SIG-M5 treated with dmso at 0.1 percent for 504 hours (cell line): ENCODE measurements at regions not wholly inside any gene's neighbourhood (a gene's known extent, or its start where the extent isn't known, plus 50 kb on each side); places are given as distances from the start of the nearest gene placed in this dataset.
"Not testable (repeated sequence)": the region's sequence is repeated elsewhere in the genome, so short reads cannot be mapped to it uniquely, and the experiment has no call there.

Experiments
- DNase-seq: peaks from one replicate; lab custom pipeline; 2025; ENCODE audit not compliant: unreplicated experiment; lab: John Stamatoyannopoulos, UW

DNA sequence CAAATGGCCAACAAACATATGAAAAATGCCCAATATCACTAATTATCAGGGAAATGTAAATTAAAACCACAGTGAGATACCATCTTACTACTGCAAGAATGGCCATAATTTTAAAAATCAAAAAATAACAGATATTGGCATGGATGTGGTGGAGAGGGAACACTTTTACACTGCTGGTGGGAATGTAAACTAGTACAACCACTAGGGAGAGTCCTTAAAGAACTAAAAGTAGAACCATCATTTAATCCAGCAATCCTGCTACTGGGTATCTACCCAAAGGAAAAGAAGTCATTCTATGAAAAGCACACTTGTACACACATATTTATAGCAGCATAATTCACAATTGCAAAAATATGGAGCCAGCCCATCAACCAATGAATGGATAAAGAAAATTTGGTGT is 459.7 kb downstream of the GXYLT1 start:
- no peak for DNase-seq

DNA sequence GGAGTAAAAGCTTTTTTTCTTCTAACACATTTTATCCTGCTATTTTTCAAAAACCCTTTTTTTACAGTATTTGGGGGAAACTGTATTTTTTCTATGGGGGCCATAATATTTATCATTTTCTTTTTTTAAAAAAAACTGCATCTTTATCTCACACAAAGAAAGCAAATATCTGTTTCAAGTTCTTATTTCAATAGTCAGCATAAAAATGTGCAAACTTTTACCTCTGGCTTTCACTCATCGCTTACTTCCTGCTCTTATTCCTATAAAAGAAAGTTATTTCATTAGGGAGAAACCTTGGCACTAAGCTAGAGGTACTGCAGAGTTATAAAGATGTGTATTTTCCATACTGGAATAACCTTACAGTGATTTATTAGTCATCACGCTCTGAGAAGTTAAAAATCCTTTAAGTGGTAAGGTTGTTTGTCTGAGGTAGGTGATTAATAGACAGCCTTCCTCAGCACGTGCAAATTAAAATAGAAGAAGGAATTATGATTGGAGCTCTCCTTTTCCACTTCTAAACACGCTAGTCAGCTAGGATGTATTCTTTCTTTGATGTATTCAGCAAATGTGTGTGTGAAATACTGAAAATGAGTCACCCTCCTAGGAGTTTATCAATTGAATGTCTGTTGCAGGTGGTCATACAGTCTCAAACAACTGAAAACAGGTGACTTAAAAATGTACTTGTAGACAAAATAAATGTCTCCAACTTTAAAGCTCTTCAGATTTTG is 461.0 kb downstream of the GXYLT1 start:
- DNase-seq = no peak

DNA sequence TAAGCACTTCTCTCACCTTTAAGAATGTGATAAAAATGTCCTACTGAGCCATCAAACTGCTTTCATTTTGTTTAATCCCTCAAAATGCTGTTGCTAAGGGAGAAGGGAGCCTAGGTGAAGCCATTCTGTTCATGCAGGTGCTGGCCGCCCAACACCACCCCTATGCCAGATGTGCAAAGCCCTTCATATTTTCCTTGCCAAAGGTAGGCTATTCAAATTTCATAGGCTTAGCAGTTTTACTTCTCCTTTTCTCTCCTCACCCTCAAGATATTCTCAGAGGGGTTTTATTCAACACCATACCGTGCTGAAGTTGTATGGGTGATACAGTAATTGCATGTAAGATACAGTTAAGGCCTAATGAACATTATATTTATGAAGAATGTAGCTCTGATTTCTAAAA is 461.7 kb downstream of the GXYLT1 start:
- no peak for DNase-seq

DNA sequence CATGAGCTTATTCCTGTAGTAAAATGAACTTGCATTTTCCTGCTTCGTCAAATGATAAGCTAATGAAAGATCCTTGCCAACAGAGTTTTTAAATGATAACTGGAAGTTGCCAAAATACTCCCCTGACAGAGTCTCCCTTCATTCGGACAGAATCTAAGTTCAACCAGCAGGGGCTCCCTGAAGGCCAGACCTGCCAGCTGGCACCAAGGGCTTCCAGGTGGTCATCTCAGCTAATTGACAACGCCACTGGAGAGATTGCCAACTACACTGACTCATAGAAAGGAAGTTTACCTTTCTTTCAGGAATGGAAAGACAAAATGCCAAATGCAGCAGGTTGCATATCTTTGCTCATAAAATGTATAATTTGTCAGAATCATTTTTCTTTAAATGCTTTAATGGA is 462.8 kb downstream of the GXYLT1 start:
- no peak for DNase-seq

DNA sequence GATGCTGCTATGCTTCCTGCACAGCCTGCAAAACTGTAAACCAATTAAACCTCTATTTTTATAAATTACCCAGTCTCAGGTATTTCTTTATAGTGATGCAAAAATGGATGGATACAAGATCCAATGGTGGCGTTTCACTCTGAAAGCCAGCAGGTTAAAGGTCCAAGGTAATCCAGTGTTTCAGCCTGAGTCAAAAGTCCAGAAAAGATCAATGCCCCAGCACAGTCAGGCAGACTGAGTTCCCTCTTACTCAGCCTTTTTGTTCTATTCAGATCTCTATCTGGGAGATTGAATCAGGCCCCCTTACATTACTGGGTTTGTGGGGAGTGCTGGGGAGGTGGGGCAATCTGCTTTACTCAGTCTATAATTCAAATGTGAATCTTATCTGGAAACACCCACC is 464.5 kb downstream of the GXYLT1 start:
- DNase-seq = no peak

DNA sequence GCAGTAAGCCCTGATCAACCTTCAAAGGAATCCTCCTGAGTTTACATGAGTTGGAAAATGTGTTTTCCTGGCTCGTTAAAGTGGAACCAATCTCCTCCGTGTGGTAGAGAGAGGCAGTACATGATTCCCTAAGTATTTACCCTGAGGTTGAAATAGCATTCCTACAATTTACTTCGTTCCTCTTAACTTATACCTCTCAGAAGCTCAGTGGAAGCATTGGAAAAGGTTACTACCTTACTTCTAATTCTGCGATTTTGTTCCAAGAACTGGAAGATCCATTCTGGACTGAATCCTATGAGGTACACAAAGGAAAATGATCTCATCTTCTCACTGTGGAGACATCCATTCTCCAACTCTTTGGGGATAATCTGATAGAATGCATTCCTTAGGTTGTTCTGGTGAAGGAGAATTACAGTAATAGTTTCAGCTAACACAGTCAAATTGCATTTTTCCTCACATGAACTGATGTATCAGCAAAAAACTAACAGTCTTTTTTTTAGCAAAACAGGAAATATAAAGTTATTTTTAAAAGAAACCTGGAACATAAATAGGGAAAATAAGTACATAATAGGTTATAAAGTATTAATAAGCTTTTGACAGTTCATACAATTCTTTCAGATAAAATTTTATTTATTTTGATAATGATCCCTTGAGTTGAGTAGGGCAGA is 475.6 kb downstream of the PDZRN4 start:
- DNase-seq = no peak

DNA sequence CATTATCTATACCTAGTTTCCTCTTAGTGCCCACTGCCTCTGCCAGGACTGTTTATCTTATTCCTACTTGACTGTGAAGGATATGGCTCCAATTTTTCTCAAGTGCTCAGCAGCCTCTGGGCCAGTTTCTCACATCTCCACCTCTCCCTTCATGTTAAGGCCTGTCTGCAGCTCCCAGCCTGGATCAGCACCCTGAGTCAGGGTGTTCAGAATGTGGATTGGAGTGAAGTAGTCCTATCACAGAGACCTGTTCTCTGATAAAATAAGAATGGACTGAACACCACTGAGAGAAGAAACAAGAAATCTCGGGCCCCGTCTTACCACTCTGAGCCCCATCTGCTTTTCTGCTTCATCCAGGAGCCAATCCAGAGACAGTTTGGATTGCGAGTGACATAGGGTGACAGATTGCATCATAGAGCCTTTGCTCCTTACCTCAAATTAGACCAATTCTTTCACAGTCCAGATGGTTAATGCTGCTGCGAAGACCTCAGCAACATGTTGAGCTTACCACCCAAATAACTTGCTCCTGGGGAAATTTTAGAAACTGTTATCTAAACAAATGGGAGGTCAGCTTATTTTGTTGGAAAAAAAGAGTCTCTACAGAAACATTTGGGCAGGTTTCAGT is 473.1 kb downstream of the PDZRN4 start:
- no peak for DNase-seq

DNA sequence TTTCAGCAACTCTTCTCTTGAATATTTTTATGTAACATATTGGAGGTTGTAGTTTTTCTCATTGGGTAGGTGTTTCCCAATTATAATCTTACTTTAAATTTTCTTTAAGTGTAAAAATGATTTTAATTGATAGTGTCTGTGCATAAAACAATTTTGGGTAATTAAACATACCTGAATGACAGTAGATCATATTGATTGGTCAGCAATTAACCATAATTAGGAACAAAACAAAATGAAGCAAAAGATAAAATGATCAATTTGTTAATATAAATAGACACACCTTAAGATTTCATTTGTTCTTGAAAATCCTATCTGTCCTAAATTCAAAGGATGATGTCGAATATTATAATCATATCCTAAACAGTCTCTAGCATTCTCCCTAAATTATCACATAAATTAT is 468.3 kb downstream of the PDZRN4 start:
- DNase-seq = no peak

DNA sequence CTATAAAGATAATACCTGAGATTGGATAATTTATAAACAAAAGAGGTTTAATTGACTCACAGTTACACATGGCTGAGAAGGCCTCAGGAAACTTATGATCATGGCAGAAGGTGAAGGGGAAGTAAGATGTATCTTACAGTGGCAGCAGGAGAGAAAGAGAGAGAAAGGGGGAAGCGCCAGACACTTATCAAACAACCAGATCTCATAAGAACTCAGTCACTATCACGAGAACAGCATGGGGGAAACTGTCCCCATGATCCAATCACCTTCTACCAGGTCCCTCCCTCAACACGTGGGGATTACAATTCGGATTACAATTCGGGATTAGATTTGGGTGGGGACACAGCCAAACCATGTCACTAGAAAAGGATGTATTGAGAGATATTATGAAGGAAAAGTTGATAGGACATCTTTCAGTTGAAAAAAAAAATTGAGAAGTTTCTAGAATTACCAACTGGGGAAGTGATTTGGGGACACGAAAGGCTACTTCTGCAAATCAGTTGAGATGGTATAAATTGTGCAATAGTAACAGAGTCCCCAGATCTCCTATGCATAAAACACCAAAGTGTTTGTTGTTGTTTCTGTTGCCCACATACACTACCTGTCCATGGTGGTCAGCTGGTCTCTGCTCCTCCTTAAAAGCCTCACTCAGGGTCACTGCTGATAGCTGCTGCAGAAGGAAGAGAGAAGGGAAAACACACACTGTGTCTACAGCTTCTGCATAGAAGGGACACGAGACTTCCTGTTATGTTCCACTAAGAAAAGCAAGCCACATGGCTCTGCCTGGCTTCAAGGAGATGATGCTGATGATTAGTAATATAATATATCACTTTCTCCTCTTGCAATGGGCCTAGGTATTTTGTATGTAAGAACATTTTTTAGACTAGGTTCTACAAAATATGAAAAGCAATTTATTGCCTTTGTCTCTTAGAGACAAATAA is 465.5 kb downstream of the PDZRN4 start:
- no peak for DNase-seq

DNA sequence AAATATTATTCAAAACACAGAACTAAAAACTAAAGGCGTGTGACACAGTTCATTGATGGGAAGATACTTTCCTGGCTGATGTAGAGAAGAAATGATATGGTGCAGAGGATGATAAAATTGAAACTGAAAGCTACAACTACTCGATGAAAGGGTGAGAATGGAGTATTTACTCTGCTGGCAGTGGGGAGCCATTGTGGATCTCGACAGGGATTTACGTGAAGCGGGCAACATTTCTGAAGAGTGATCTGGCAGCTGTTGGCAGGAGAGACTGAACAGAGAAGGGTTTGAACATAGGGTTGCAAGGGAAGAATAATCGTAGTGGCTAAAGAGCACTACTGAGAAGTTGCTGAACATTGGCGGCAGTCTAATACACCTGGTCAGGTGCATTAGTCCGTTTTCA is 464.9 kb downstream of the PDZRN4 start:
- DNase-seq = no peak

DNA sequence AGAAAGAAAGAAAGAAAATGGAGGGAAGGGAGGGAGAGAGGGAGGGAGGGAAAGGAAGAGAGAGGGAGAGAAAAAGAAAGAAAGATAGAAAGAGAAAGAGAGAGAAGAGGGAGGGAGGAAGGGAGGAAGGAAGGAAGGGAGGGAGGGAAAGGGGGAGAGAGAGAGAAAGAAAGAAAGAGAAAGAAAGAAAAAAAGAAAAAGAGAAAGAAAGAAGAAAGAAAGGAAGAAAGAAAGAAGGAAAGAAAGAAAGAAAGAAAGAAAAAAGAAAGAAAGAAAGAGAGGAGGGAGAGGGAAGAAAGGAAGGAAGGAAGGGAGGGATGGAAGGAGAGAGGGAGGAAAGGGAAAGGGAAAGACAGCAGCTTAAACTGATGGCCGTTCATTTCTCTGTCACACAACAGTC is 457.5 kb downstream of the PDZRN4 start:
- DNase-seq = no peak

DNA sequence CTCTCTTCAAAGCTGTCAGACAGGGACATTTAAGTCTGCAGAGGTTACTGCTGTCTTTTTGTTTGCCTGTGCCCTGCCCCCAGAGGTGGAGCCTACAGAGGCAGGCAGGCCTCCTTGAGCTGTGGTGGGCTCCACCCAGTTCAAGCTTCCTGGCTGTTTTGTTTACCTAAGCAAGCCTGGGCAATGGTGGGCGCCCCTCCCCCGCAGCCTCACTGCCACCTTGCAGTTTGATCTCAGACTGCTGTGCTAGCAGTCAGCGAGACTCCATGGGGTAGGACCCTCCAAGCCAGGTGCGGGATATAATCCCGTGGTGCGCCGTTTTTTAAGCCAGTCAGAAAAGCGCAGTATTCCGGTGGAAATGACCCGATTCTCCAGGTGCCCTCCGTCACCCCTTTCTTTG is 454.7 kb downstream of the PDZRN4 start:
- not testable (repeated sequence) for DNase-seq

DNA sequence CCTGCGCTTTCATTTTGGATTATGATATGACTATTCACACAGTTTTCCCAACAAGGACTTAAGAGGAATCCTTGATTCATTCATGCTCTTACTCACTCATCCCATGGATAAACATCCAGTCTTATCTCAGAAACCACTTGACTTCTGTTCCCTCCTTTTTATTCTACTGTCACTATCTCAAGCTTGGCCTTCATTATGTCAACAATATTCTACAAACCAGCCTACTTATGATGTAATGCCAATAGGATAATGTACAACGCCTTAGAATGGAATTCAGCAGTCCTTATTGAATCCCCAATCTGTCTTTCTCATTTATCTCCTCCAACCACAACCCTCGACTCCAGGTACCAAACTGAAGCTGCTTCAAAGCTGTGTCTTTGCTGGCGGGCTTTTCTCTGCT is 448.5 kb downstream of the PDZRN4 start:
- DNase-seq = no peak

DNA sequence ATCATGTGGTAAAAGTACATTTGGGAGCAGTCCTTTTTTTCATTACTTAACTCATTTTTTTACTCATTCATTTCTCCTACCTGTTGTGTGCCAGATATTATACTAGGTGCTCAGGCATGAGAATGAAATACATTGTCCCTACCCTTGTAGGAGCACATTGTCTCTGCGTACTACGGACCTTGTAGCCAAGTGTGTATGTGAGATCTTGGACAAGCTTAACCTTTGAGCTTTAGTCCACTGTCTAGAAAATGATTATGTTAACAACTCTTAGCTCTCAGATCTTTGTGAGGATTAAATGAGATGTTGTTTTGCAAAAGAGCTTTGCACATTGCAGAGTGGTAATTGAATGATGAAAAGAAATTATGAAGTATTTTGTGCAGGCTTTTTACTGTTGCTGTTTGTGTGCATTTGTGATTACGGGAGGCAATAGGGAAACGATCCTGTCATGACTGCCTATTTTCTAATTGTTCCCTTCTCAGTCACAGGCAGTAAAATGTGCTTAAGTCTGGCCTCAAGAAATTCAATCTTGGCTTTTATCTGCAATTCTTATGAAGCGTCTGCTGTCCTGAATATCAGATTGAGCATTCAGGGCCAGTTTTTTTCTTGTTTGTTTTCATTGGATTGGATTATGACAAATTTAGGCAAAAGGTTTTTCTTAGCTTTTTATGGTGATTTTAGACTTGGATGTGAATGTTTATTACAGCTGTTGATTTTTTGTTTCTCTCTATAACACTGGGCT is 447.7 kb downstream of the PDZRN4 start:
- no peak for DNase-seq

DNA sequence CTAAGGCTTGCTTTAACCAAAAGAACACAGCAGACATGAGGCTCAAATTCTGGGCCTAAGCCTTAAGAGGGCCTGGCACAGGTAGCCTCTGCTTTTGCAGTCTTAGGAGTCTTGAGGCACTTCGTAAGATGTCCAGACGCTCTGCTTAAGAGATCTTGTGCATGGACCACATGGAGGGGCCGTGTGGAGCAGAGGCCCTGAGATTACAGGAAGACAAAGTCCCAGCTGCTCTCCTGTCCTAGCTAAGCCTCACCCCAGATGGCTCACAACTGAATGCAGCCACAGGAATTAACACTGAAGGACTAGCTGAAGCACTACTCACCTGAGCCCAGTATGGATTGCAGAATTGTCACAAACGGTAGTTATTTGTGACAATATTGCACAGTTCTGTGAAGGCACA is 446.0 kb downstream of the PDZRN4 start:
- DNase-seq = no peak

DNA sequence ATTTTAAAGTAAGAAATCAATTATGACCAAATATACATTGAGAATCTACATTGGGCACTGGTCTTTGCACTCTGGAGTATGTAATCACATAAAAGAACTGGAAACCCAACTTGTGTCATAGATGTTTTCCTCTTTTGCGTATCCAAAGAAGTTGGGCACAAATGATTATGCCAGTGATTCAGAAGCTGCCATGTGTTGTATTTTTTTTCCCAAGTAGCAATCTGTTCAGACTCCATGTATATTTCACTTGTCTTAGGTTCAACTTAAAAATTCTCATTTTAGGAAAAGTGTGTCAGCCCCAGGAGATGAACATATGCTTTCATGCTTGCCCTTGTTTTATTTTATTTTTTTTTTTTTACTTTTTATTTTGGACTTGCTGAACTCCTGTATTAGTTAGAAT is 441.5 kb downstream of the PDZRN4 start:
- DNase-seq = no peak

DNA sequence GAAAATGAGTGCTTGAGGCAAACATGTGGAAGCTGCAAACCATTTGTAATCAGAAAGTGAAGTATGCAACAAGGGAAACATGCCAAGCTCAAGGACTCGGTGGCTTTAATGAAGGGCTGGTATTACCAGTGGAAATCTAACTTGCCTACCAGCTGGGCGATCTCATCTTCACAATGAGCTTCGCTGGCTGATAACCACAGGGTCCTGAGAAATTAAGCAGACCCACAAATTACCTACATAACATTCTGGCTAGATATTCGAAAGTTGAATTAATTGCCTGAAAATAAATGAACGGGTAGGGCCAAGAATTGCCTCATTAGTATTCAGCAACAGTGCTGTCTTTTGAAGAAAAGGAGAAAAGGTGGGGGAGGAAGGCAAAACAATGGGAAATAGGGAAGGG is 439.4 kb downstream of the PDZRN4 start:
- no peak for DNase-seq

DNA sequence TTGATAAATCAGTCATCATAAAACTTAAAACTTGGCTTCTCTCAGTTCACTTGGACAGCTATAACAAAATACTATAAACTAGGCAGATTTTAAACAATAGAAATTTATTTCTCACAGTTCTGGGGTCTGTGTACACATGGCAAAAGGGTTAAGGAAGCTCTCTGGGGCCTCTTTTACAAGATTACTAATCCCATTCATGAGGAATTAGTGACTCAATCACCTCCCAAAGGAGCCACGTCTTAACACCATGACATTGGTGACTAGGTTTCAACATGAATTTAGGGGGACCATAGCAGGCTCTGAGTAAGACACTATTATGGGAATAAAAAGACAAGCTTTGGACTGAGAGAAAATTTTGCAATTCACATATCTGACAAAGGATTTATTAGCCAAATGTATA is 436.5 kb downstream of the PDZRN4 start:
- no peak for DNase-seq
